ENCODE measurements at regions not wholly inside any gene's neighbourhood (a gene's known extent, or its start where the extent isn't known, plus 50 kb on each side); places are given as distances from the start of the nearest gene placed in this dataset.

DNA sequence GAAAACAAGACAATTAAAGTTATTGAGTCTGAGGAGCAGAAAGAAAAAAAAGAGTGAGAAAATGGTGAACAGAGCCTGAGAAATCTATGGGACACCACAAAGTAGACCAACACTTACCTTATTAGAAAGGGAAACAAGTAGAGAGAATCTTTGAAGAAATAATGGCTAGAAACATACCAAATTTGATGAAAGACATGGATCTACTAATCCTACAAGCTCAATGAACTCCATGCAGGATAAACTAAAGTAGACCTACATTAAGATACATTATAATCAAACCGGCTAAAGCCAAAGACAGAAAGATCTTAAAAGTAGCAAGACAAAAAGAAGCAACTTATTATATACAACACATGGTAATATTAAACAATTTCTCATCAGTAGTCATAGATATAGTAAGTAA, 782.3 kb upstream of the GHITM start:
- DNase-seq (ENCODE audit: low read depth, low spot score): no peak

DNA sequence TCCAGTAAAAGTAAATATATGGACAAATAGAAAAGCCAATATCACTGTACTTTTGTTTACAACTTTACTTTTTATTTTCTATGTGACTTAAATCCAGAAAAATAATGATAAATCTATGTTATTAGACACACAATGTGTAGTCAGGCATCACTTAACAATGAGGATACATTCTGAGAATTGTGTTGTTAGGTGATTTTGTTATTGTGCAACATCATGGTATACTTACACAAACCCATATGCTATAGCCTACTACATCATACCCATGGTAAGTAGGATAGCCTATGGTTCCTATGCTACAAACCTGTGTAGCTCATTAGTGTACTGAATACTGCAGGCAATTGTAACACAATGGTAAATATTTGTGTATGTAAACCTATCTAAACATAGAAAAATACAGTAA, 781.7 kb upstream of the GHITM start:
- DNase-seq (ENCODE audit: low read depth, low spot score): no peak

- no peak for DNase-seq (ENCODE audit: low read depth, low spot score)
These were observed 772.3 kb upstream of the GHITM start for GRCh38 chr10:83367036-83367435.

- no peak for DNase-seq (ENCODE audit: low read depth, low spot score)
These were observed 767.4 kb upstream of the GHITM start for GRCh38 chr10:83371696-83372490.

GRCh38 chr10:83372646-83373045, 766.7 kb upstream of the GHITM start:
- DNase-seq (ENCODE audit: low read depth, low spot score): no peak

- no peak for DNase-seq (ENCODE audit: low read depth, low spot score)
These were observed 765.6 kb upstream of the GHITM start for GRCh38 chr10:83373671-83374070.

DNA sequence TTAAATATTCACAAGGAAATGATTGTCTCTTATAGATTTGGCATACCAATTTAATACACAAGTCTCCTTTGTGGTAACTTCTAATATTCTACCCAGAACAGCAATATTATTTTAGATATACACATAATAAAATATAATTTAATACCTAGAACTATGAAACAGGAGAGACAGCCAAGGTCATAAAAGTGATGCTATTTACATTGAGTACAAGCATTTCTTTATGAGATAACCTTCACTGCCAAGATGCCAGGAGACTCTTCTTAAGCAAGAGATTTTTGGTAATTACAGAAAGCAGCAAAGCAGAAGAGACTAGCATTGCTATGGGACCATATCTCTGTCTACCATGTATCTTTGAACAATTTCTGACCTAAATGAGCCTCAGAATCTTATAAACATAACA, 764.6 kb upstream of the GHITM start:
- DNase-seq (ENCODE audit: low read depth, low spot score): no peak

DNA sequence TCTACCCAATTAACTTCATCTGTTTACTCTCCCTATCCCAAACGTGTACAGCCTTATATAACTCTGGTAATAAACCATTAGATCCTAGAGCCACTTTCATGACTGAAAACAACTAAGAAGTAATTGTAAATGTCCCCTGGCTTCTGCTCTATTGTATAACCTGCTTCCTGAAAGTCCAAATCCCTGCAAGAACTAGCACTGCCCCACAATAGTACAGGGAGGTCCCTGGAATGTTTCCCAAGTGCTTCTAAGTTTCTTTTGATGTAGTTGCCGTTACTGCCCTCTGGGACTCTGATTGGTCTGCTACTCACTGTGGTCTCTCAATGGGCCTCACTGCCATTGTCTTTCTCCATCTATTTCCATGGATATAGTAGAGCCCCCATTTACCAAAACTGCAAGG, 764.0 kb upstream of the GHITM start:
- no peak for DNase-seq (ENCODE audit: low read depth, low spot score)

DNA sequence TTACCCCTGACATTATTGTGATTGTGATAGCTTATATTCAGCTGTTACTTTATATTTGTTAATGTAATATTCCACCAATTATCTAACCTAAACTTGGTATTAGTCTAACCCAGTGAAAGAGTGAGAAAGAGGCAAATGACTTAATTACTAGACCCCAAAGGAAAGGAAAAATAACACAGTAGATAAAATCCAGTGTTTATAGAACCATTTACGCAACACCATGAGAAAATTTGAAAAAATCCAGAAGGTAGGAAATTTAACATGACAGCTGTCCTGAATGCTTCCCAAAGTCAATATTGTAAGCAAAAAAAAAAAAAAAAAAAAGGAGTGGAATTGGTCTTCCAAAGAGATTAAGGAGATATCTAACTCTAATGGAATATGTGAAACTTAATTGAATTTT, 741.5 kb upstream of the GHITM start:
- no peak for DNase-seq (ENCODE audit: low read depth, low spot score)

DNA sequence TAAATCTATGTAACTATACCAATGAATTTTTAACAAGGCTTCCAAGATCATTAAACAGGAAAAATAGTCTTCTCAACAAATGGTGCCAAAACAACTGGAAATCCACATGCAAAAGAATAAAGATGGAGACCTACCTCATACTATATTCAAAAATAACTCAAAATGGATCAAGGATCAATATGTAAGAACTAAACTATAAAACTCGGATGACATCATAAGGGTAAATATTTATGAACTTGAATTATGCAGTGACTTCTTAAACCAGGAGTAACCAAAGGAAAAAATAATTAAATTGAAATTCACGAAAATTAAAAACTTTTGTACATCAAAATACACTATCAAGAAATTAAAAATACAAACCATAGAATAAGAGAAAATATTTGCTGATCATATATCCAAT, 728.7 kb upstream of the GHITM start:
- DNase-seq (ENCODE audit: low read depth, low spot score): no peak

GRCh38 chr10:83425306-83425705, 714.0 kb upstream of the GHITM start:
- no peak for DNase-seq (ENCODE audit: low read depth, low spot score)

- no peak for DNase-seq (ENCODE audit: low read depth, low spot score)
These were observed 712.2 kb upstream of the GHITM start for GRCh38 chr10:83427101-83427500.

DNA sequence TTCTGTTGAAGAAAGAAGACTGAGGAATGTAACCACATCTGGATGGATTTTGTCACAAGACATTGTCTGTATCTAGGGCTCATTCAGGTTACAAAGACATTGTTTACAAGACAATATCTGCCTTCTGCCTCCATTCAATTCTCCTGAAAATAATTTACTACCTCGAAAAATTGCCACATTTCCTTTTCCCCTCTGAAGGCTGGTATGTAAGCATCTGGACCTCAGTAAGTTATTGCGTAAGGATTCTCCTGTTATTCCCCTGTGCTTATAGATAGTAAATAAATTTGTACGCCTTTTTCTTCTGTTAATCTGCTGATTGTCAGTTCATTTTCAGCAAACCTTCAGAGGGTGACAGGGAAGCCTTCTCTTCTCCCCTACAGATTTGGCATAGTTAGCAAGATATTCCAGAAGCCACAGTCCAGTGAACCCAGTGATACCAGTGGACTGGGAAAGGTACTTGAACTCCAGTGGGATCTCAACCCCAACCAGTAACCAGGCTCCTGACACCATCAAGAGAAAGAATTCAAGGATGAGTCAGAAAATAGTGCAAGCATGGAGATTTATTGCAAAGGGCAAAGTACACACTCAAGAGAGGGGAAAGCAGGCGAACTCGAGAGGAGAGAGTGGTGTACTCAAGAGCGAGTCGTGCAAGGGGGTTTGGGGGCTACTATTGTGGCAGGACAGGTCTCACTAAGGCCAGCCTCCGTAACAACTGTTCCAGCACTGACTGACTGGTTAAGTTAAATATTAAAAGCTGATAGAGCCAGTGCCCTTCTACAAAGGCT, 706.9 kb upstream of the GHITM start:
- no peak for DNase-seq (ENCODE audit: low read depth, low spot score)

- no peak for DNase-seq (ENCODE audit: low read depth, low spot score)
These were observed 705.6 kb upstream of the GHITM start for GRCh38 chr10:83433705-83434104.

DNA sequence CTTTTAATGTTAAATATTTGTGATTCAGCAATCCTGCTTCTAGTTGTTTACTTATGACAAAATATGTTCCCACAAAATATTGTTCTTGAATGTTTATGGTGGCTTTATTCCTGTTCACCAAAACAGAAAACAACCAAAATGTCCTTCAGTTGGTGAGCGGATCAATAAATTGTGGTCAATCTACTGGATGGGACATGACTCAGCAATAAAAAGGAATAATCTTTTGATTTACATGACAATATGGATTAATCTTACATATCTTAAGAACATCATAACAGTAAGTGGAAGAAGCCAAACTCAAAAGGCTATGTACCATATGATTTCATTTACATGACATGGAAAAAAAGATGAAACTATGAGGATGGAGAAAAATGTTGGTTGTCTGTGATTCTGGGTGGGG, 691.3 kb upstream of the GHITM start:
- DNase-seq (ENCODE audit: low read depth, low spot score): no peak

GRCh38 chr10:83458611-83459010, 680.7 kb upstream of the GHITM start:
- DNase-seq (ENCODE audit: low read depth, low spot score): no peak

DNA sequence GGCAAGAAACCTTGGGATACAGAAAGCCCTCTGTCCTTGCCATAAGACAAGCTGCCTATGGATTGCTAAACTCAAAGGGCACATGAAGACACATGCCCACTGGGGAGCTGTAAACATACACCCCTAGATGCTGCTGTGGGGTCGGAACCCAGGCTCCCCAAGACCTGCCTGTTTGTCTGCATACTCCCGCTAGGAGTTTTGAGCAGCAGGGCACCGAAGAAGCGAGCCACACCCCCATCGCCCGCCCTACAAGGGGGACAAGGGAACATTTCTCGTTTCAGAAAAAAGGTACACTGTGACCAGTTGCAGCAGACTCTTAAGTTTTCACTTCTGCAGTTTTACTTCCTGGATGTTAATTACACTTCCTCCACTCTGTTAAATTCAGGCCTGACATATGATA, 680.2 kb upstream of the GHITM start:
- DNase-seq (ENCODE audit: low read depth, low spot score): no peak

GRCh38 chr10:83469728-83470331, 669.5 kb upstream of the GHITM start:
- no peak for DNase-seq (ENCODE audit: low read depth, low spot score)

GRCh38 chr10:83476211-83476610, 663.1 kb upstream of the GHITM start:
- DNase-seq (ENCODE audit: low read depth, low spot score): no peak

DNA sequence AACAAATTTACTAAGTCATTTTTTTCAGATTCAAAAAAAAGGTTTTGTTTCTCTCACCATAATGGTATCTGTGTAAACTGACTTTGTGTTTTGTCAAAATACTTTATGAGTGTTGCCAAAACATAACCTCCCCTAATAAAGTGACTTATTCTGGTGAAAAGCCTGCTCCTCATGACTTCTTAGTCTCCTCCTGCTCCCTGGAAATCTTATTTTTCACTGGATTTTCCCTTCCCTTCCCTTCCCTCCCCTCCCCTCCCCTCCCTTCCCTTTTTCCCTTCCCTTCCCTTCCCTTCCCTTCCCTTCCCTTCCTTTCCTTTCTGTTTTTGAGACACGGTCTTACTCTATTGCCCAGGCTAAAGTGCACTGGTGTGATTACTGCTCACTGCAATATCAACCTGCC, 650.1 kb upstream of the GHITM start:
- DNase-seq (ENCODE audit: low read depth, low spot score): no peak

DNA sequence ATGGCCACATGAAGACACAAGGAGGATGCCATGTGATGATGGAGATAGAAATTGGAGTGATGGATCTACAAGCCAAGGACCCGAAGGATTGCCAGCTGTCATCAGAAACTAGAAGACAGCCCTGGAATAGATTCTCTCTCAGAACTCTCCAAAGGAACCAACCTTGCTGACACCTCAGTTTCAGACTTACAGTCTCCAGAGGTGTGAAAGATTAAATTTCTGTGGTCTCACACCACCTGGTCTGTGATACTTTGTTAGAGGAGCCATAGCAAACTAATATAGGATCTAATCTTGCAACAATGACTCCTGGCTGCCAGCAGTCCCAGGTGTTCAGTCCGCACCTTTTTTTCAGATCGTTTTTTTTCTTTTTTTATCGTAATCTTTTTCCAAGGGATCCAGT, 647.3 kb upstream of the GHITM start:
- DNase-seq (ENCODE audit: low read depth, low spot score): no peak

DNA sequence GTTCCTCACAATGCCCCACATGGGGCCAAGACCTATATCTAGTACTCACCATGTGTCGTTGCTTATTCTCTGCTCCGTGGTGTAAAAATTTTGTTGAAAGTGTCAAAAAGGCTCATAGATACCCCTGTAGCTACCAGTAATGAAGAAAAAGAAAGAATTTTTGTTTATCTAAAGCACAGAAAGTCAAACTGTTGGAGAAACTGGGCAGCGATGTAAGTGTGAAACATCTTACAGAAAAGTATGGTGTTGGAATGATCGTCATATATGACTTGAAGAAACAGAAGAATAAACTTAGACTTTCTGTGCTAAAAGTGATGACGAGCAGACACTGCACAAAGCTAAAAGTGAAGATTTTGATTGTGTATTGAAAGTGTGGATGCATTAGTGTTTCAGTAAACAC, 626.6 kb upstream of the GHITM start:
- DNase-seq (ENCODE audit: low read depth, low spot score): no peak

DNA sequence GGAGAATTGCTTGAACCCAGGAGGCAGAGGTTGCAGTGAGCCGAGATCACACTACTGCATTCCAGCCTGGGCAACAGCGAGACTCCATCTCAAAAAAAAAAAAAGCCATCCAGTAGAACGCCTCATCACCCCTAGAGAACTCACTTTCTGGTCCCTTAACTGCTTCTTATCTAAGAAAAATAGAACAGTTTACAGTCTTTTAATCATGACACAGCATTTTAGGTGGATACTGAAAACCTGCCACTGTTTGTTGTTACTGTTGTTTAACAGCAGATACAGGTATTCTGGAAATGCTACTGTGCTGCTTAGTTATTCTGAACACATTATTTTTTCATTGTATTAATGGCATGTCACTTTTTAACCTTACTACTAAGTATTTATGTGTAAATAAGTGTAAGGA, 624.3 kb upstream of the GHITM start:
- DNase-seq (ENCODE audit: low read depth, low spot score): no peak
